WTC11 (cell line): ENCODE measurements at regions not wholly inside any gene's neighbourhood (a gene's known extent, or its start where the extent isn't known, plus 50 kb on each side); places are given as distances from the start of the nearest gene placed in this dataset.

Source experiments
- ATAC-seq: fragments of 200-7000 bp; cut with Tn5 transposase; 2 replicates; pipeline ENCODE4 v1.10.0; 2021; ENCODE audit warnings: mild to moderate bottlenecking, moderate library complexity
- CTCF ChIA-PET: fragments of 300-600 bp; sonication (Branson Sonifier 250); formaldehyde crosslinking; loops from one replicate; lab custom pipeline; 2021; ENCODE audit warnings: antibody characterized with exemption; lab: Charles Lee
- POLR2A ChIA-PET: fragments of 350-600 bp; sonication (Branson Sonifier 250); formaldehyde crosslinking; loops from one replicate; lab custom pipeline; 2021; ENCODE audit warnings: antibody characterized with exemption; lab: Charles Lee
- DNase-seq: peaks from one replicate; pipeline ENCODE4 v3.0.0; 2021; ENCODE audit warnings: low spot score
- H3K27ac Mint-ChIP-seq: 2 replicates; pipeline ENCODE4 v1.8.0; 2021; ENCODE audit warnings: mixed read lengths
- H3K27me3 Mint-ChIP-seq: 2 replicates; pipeline ENCODE4 v1.8.0; 2021; ENCODE audit warnings: low read depth, mild to moderate bottlenecking, moderate library complexity, mixed read lengths
- H3K36me3 Mint-ChIP-seq: 2 replicates; pipeline ENCODE4 v1.8.0; 2021; ENCODE audit warnings: mixed read lengths
- H3K4me1 Mint-ChIP-seq: 2 replicates; pipeline ENCODE4 v1.8.0; 2022; ENCODE audit warnings: mixed read lengths
- H3K4me3 Mint-ChIP-seq: 2 replicates; pipeline ENCODE4 v1.8.0; 2021; ENCODE audit warnings: mild to moderate bottlenecking, moderate library complexity, mixed read lengths
- H3K9me3 Mint-ChIP-seq: 2 replicates; pipeline ENCODE4 v1.8.0; 2021; ENCODE audit warnings: mixed read lengths
- CBFB ChIP-seq: sonication (generic); formaldehyde crosslinking; IDR thresholded peaks from 2 replicates; pipeline ENCODE4 v1.8.1; 2022; ENCODE audit warnings: mild to moderate bottlenecking, low read depth, missing genetic modification reagents
- HMGA2 ChIP-seq: fragments of 250-450 bp; sonication (Bioruptor Pico); IDR thresholded peaks from 2 replicates; pipeline ENCODE4 v1.4.0; 2021; ENCODE audit warnings: mild to moderate bottlenecking, moderate library complexity
- SMAD3 ChIP-seq: sonication (generic); formaldehyde crosslinking; IDR thresholded peaks from 2 replicates; pipeline ENCODE4 v1.8.0; 2022; ENCODE audit warnings: missing genetic modification reagents, mild to moderate bottlenecking, borderline replicate concordance
- SMAD4 ChIP-seq: sonication (generic); formaldehyde crosslinking; IDR thresholded peaks from 2 replicates; pipeline ENCODE4 v1.8.0; 2022; ENCODE audit warnings: mild to moderate bottlenecking, missing genetic modification reagents
- TCF7 ChIP-seq: sonication (generic); formaldehyde crosslinking; IDR thresholded peaks from 2 replicates; pipeline ENCODE4 v1.8.0; 2022; ENCODE audit warnings: mild to moderate bottlenecking, low read depth, missing genetic modification reagents, moderate library complexity
- ZNF671 ChIP-seq: fragments of 250-450 bp; sonication (Bioruptor Pico); IDR thresholded peaks from 2 replicates; pipeline ENCODE4 v1.8.0; 2021; ENCODE audit warnings: mild to moderate bottlenecking
- TF ChIP-seq, protein P1 (sequence below): sonication (generic); formaldehyde crosslinking; IDR thresholded peaks from 2 replicates; pipeline ENCODE4 v1.8.1; 2023; ENCODE audit warnings: mild to moderate bottlenecking, missing genetic modification reagents
- TF ChIP-seq, protein P2 (sequence below): sonication (generic); formaldehyde crosslinking; IDR thresholded peaks from 2 replicates; pipeline ENCODE4 v1.8.1; 2022; ENCODE audit warnings: mild to moderate bottlenecking, moderate library complexity, missing genetic modification reagents
- TF ChIP-seq, protein P3 (sequence below): sonication (generic); formaldehyde crosslinking; IDR thresholded peaks from 2 replicates; pipeline ENCODE4 v1.8.1; 2023; ENCODE audit warnings: mild to moderate bottlenecking, missing genetic modification reagents, borderline replicate concordance
- TF ChIP-seq, protein P4 (sequence below): fragments of 250-450 bp; sonication (Bioruptor Pico); IDR thresholded peaks from 2 replicates; pipeline ENCODE4 v1.8.0; 2021; ENCODE audit warnings: mild to moderate bottlenecking
- TF ChIP-seq, protein P5 (sequence below): sonication (generic); formaldehyde crosslinking; IDR thresholded peaks from 2 replicates; pipeline ENCODE4 v1.8.1; 2022; ENCODE audit warnings: mild to moderate bottlenecking, missing genetic modification reagents, moderate library complexity, borderline replicate concordance
- TF ChIP-seq, protein P6 (sequence below): sonication (generic); formaldehyde crosslinking; IDR thresholded peaks from 2 replicates; pipeline ENCODE4 v1.8.0; 2023; ENCODE audit warnings: missing genetic modification reagents, mild to moderate bottlenecking, borderline replicate concordance

- DNase-seq (no peak), ATAC-seq (no peak)
- no peak for TF ChIP-seq ZNF671 (CRISPR knock-in tag)
- TF ChIP-seq, protein P1, sequence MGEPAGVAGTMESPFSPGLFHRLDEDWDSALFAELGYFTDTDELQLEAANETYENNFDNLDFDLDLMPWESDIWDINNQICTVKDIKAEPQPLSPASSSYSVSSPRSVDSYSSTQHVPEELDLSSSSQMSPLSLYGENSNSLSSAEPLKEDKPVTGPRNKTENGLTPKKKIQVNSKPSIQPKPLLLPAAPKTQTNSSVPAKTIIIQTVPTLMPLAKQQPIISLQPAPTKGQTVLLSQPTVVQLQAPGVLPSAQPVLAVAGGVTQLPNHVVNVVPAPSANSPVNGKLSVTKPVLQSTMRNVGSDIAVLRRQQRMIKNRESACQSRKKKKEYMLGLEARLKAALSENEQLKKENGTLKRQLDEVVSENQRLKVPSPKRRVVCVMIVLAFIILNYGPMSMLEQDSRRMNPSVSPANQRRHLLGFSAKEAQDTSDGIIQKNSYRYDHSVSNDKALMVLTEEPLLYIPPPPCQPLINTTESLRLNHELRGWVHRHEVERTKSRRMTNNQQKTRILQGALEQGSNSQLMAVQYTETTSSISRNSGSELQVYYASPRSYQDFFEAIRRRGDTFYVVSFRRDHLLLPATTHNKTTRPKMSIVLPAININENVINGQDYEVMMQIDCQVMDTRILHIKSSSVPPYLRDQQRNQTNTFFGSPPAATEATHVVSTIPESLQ (CRISPR knock-in tag): no peak
- TF ChIP-seq TCF7: no peak
- TF ChIP-seq CBFB (CRISPR knock-in tag): no peak
- TF ChIP-seq, protein P2, sequence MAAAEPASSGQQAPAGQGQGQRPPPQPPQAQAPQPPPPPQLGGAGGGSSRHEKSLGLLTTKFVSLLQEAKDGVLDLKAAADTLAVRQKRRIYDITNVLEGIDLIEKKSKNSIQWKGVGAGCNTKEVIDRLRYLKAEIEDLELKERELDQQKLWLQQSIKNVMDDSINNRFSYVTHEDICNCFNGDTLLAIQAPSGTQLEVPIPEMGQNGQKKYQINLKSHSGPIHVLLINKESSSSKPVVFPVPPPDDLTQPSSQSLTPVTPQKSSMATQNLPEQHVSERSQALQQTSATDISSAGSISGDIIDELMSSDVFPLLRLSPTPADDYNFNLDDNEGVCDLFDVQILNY (CRISPR knock-in tag): no peak
- no peak for TF ChIP-seq SMAD4 (CRISPR knock-in tag)
- TF ChIP-seq, protein P3, sequence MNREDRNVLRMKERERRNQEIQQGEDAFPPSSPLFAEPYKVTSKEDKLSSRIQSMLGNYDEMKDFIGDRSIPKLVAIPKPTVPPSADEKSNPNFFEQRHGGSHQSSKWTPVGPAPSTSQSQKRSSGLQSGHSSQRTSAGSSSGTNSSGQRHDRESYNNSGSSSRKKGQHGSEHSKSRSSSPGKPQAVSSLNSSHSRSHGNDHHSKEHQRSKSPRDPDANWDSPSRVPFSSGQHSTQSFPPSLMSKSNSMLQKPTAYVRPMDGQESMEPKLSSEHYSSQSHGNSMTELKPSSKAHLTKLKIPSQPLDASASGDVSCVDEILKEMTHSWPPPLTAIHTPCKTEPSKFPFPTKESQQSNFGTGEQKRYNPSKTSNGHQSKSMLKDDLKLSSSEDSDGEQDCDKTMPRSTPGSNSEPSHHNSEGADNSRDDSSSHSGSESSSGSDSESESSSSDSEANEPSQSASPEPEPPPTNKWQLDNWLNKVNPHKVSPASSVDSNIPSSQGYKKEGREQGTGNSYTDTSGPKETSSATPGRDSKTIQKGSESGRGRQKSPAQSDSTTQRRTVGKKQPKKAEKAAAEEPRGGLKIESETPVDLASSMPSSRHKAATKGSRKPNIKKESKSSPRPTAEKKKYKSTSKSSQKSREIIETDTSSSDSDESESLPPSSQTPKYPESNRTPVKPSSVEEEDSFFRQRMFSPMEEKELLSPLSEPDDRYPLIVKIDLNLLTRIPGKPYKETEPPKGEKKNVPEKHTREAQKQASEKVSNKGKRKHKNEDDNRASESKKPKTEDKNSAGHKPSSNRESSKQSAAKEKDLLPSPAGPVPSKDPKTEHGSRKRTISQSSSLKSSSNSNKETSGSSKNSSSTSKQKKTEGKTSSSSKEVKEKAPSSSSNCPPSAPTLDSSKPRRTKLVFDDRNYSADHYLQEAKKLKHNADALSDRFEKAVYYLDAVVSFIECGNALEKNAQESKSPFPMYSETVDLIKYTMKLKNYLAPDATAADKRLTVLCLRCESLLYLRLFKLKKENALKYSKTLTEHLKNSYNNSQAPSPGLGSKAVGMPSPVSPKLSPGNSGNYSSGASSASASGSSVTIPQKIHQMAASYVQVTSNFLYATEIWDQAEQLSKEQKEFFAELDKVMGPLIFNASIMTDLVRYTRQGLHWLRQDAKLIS (CRISPR knock-in tag): no peak
- no peak for TF ChIP-seq SMAD3 (CRISPR knock-in tag)
- TF ChIP-seq, protein P4, sequence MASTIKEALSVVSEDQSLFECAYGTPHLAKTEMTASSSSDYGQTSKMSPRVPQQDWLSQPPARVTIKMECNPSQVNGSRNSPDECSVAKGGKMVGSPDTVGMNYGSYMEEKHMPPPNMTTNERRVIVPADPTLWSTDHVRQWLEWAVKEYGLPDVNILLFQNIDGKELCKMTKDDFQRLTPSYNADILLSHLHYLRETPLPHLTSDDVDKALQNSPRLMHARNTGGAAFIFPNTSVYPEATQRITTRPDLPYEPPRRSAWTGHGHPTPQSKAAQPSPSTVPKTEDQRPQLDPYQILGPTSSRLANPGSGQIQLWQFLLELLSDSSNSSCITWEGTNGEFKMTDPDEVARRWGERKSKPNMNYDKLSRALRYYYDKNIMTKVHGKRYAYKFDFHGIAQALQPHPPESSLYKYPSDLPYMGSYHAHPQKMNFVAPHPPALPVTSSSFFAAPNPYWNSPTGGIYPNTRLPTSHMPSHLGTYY: no peak
- TF ChIP-seq HMGA2: no peak
- TF ChIP-seq, protein P5, sequence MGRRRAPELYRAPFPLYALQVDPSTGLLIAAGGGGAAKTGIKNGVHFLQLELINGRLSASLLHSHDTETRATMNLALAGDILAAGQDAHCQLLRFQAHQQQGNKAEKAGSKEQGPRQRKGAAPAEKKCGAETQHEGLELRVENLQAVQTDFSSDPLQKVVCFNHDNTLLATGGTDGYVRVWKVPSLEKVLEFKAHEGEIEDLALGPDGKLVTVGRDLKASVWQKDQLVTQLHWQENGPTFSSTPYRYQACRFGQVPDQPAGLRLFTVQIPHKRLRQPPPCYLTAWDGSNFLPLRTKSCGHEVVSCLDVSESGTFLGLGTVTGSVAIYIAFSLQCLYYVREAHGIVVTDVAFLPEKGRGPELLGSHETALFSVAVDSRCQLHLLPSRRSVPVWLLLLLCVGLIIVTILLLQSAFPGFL: no peak
- TF ChIP-seq, protein P6, sequence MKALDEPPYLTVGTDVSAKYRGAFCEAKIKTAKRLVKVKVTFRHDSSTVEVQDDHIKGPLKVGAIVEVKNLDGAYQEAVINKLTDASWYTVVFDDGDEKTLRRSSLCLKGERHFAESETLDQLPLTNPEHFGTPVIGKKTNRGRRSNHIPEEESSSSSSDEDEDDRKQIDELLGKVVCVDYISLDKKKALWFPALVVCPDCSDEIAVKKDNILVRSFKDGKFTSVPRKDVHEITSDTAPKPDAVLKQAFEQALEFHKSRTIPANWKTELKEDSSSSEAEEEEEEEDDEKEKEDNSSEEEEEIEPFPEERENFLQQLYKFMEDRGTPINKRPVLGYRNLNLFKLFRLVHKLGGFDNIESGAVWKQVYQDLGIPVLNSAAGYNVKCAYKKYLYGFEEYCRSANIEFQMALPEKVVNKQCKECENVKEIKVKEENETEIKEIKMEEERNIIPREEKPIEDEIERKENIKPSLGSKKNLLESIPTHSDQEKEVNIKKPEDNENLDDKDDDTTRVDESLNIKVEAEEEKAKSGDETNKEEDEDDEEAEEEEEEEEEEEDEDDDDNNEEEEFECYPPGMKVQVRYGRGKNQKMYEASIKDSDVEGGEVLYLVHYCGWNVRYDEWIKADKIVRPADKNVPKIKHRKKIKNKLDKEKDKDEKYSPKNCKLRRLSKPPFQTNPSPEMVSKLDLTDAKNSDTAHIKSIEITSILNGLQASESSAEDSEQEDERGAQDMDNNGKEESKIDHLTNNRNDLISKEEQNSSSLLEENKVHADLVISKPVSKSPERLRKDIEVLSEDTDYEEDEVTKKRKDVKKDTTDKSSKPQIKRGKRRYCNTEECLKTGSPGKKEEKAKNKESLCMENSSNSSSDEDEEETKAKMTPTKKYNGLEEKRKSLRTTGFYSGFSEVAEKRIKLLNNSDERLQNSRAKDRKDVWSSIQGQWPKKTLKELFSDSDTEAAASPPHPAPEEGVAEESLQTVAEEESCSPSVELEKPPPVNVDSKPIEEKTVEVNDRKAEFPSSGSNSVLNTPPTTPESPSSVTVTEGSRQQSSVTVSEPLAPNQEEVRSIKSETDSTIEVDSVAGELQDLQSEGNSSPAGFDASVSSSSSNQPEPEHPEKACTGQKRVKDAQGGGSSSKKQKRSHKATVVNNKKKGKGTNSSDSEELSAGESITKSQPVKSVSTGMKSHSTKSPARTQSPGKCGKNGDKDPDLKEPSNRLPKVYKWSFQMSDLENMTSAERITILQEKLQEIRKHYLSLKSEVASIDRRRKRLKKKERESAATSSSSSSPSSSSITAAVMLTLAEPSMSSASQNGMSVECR (CRISPR knock-in tag): no peak
- POLR2A ChIA-PET: no interaction called here
- no peak overlapping the region for H3K27ac Mint-ChIP-seq
- H3K27me3 Mint-ChIP-seq: peaks cover 2% of the 10 kb centered on the region; the same call in 1 of the 2 replicates
- no peaks in the 10 kb centered on the region for H3K36me3 Mint-ChIP-seq
- CTCF ChIA-PET: interaction anchor here (0.6 to 1.5 kb wide), 3 partner anchors 21 to 649 kb away, joined by 3 to 4 read pairs (median 4); no protein-coding TSS in a partner anchor
- no peak overlapping the region for H3K4me3 Mint-ChIP-seq
- H3K9me3 Mint-ChIP-seq: no peaks in the 10 kb centered on the region
- H3K4me1 Mint-ChIP-seq: peaks cover 26% of the 10 kb centered on the region
Observed at GRCh38 chr14:65302571-65303189, 109.8 kb upstream of the FUT8 start.
